Nephron progenitor cell (in vitro differentiated cells): ENCODE measurements at regions not wholly inside any gene's neighbourhood (a gene's known extent, or its start where the extent isn't known, plus 50 kb on each side); places are given as distances from the start of the nearest gene placed in this dataset.

Source experiments
- DNase-seq: peaks from one replicate; pipeline ENCODE4 v3.0.0; 2021
- H3K27ac Mint-ChIP-seq: 2 replicates; pipeline ENCODE4 v1.8.0; 2021; ENCODE audit warnings: mild to moderate bottlenecking, moderate library complexity, mixed read lengths
- H3K27me3 Mint-ChIP-seq: 2 replicates; pipeline ENCODE4 v1.8.0; 2021; ENCODE audit warnings: mild to moderate bottlenecking, low read depth, mixed read lengths; ENCODE audit not compliant: poor library complexity
- H3K36me3 Mint-ChIP-seq: 2 replicates; pipeline ENCODE4 v1.8.0; 2021; ENCODE audit warnings: low read depth, mixed read lengths
- H3K4me1 Mint-ChIP-seq: 2 replicates; pipeline ENCODE4 v1.8.0; 2021; ENCODE audit warnings: mixed read lengths
- H3K4me3 Mint-ChIP-seq: 2 replicates; pipeline ENCODE4 v1.8.0; 2021; ENCODE audit warnings: mild to moderate bottlenecking, moderate library complexity, mixed read lengths
- H3K9me3 Mint-ChIP-seq: 2 replicates; pipeline ENCODE4 v1.8.0; 2021; ENCODE audit warnings: mild to moderate bottlenecking, moderate library complexity, mixed read lengths
- CTCF ChIP-seq: fragments of 200-600 bp; sonication (generic); IDR thresholded peaks from 2 replicates; pipeline ENCODE4 v1.5.0; 2021; ENCODE audit warnings: antibody characterized with exemption

DNA sequence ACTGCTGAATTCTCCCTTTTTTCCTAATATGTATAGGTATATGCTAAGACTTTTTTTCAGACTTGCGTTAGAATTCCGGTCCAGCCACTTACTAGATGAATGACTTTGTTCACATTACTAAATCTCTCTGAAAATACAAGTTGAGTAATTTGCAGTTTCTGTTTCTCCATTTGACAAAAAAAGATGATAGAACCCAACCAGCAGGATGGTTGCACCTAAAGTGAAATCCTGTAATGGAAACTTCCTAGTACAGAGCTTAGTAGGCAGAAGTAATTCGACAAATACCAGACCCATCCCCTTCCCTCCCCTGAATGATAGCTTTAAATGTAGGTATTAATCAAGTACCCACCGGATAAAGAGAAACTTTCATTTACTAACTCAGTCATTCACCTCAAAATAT, 113.6 kb upstream of the RAP1B start:
- H3K36me3 Mint-ChIP-seq, result no peaks in the 10 kb centered on the region
- no peak for TF ChIP-seq CTCF
- H3K4me3 Mint-ChIP-seq, result no peak overlapping the region
- H3K27ac Mint-ChIP-seq, result no peak overlapping the region
- H3K27me3 Mint-ChIP-seq, result peaks cover 4% of the 10 kb centered on the region
- H3K4me1 Mint-ChIP-seq, result peaks cover 9% of the 10 kb centered on the region
- H3K9me3 Mint-ChIP-seq, result no peaks in the 10 kb centered on the region
- no peak for DNase-seq

DNA sequence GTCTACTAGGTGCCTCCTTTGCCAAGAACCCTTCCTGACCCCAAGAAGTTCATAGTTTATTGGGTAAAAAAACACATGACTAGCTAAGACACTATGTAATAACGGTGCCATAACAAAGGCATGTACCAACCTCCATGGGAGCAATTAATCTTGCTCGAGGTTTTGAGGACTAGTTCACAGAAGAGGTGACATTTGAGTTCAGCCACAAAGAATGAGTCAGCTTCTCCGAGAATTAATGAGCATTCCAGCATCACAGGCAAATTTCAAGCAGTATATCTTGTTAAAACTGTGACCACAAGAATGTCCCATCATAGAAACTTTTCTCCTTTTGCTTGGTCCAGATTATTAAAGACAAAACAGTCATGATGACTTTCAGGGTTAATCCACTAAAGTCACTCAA, 113.0 kb upstream of the RAP1B start:
- no peak for TF ChIP-seq CTCF
- Mint-ChIP-seq H3K27me3 (peaks cover 4% of the 10 kb centered on the region), H3K4me1 (peaks cover 9% of the 10 kb centered on the region), H3K9me3 (no peaks in the 10 kb centered on the region), H3K4me3 (no peak overlapping the region), H3K27ac (no peak overlapping the region), H3K36me3 (no peaks in the 10 kb centered on the region)
- DNase-seq, result no peak

DNA sequence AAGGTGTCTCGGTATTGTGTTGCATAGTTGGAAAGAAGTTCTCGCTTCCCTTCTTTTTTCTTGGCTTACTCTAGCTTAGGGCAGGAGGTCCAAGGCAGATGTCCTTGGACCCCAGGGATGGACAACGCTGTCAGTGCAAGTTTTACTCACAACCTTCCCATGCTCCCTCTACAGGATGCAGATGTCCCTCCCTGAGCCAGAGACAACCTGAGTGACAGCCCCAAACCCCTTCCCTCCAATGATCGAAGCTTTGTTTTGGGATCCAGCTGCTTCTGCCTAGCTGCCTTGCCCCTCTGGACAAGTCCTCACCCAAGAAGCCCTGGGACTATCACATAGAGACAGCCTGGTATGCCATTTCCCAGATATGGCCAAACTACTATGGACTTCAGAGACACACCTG, 112.0 kb upstream of the RAP1B start:
- Mint-ChIP-seq H3K4me1 (peaks cover 9% of the 10 kb centered on the region), H3K9me3 (no peaks in the 10 kb centered on the region), H3K36me3 (no peaks in the 10 kb centered on the region), H3K4me3 (no peak overlapping the region), H3K27ac (no peak overlapping the region), H3K27me3 (peaks cover 4% of the 10 kb centered on the region)
- no peak for DNase-seq
- no peak for TF ChIP-seq CTCF

- Mint-ChIP-seq H3K9me3 (no peaks in the 10 kb centered on the region), H3K36me3 (no peaks in the 10 kb centered on the region), H3K4me1 (peaks cover 9% of the 10 kb centered on the region), H3K27ac (no peak overlapping the region), H3K4me3 (no peak overlapping the region), H3K27me3 (peaks cover 4% of the 10 kb centered on the region)
- TF ChIP-seq CTCF, result no peak
- DNase-seq, result no peak
Measured at GRCh38 chr12:68499616-68500015, 111.1 kb upstream of the RAP1B start.

DNA sequence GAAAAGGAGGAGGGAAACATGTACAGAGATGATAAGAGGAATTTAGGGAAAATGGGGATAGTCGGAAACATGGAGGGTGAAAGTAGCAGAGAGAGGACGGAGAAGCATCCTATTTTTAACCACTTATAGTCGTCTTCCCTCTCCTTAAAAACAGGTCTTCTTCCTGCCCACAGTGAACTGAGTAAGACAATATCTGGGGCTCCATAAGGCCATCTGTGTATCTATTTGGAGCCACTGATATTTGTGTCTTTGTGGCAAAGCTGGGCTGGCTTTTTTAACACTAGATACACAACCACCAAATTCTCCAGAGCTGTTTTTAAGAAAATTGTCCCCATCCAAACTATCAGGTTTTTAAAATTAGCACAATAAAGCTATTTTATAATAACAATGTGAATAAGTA, 109.5 kb upstream of the RAP1B start:
- no peaks in the 10 kb centered on the region for H3K9me3 Mint-ChIP-seq
- no peak overlapping the region for H3K27ac Mint-ChIP-seq
- no peak for DNase-seq
- H3K36me3 Mint-ChIP-seq, result no peaks in the 10 kb centered on the region
- TF ChIP-seq CTCF, result no peak
- H3K4me3 Mint-ChIP-seq, result no peak overlapping the region
- peaks cover 9% of the 10 kb centered on the region for H3K4me1 Mint-ChIP-seq
- H3K27me3 Mint-ChIP-seq, result peaks cover 4% of the 10 kb centered on the region

GRCh38 chr12:68505970-68506369, 104.7 kb upstream of the RAP1B start:
- H3K9me3 Mint-ChIP-seq, result no peaks in the 10 kb centered on the region

More at GRCh38 chr12:68505970-68506369, 104.7 kb upstream of the RAP1B start:
- Mint-ChIP-seq H3K4me1 (no peaks in the 10 kb centered on the region), H3K27ac (no peak overlapping the region), H3K27me3 (peaks cover 3% of the 10 kb centered on the region), H3K4me3 (no peak overlapping the region), H3K36me3 (no peaks in the 10 kb centered on the region)
- DNase-seq, result no peak
- TF ChIP-seq CTCF, result no peak
